HG03469 (cell line): ENCODE measurements at regions not wholly inside any gene's neighbourhood (a gene's known extent, or its start where the extent isn't known, plus 50 kb on each side); places are given as distances from the start of the nearest gene placed in this dataset.

ENCODE experiments used
- ATAC-seq: cut with Tn5 transposase; IDR thresholded peaks from one replicate; pipeline ENCODE4 v1.9.1; 2021; ENCODE audit warnings: mild to moderate bottlenecking, moderate library complexity, moderate number of reproducible peaks; ENCODE audit not compliant: unreplicated experiment

DNA sequence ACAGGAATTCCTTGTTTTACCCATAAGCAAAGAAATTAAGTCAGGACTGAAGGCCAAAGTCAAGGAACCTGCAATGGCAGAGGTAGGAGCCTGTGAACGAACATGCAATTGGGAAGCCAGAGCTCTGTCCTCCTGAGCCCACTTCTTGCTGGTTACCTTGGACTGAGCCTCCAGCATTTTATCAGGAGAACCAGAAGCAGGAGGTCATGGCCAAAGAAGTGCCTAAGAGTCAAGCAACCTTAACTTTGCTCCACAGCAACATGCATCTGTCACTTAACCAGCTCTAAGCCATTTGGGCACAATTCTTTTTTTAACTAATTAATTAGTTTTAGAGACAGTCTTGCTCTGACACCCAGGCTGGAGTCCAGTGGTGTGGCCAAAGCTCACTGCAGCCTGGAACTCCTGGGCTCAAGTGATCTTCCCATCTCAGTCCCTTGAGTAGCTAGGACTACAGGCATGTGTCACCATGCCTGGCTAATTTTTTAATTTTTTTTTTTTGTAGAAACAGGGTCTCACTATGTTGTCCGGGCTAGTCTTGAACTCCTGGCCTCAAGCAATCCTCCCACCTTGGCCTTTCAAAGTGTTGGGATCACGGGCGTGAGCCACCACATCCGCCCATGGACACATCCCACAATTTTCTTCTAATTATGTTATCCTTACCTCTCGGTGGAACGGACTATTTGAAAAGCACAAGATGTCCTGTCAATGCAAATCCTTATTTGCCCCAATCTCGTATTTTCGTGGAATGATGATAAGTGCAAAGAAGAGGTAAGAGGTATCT, 334.2 kb downstream of the CD83 start:
- ATAC-seq, result no peak

DNA sequence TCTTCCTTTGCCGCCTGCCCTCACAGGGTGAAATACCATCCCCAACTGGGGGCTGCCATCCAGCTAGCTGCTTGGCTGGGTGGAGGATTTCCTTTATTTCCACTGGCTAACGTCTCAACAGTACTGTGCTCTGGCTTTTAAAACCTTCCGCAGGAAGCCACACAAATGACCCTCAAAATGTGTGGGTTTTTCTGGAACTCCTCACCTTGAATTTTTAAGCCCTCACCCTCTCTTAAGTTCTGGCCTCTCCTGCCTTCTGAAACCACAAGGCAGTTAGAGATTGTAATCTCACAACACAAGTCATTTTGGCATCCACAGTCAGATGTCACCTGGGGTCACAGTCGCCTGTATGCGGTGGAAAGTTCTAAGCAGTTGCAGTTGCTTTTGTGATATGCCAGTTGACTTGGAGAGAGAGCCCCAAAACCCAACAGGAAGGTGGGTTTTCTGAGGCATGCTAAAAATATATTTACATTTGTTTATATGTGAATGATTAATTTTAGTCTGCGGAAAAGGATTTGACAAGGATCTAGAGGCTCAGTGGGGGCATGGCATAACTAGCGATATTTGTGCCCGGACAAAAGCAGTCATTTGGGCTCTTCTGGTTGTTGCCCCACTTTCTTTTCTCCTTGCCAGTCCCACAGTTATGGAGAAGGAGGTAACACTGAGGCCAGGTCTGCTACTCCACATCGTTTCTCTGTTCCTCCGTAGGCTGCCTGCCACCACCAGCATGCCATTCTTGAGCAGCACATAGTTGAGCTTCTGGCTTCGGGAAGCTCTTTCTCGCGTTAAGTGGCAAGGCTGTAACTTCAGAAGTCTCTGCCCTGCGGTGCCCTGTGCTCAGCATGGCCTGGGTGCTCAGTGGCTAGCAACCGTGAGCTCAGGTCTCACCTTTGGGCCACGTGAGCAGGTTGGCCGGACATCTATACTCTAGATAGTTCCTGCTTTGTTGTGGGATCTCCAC, 335.3 kb downstream of the CD83 start:
- peak; percentile 67 for ATAC-seq

DNA sequence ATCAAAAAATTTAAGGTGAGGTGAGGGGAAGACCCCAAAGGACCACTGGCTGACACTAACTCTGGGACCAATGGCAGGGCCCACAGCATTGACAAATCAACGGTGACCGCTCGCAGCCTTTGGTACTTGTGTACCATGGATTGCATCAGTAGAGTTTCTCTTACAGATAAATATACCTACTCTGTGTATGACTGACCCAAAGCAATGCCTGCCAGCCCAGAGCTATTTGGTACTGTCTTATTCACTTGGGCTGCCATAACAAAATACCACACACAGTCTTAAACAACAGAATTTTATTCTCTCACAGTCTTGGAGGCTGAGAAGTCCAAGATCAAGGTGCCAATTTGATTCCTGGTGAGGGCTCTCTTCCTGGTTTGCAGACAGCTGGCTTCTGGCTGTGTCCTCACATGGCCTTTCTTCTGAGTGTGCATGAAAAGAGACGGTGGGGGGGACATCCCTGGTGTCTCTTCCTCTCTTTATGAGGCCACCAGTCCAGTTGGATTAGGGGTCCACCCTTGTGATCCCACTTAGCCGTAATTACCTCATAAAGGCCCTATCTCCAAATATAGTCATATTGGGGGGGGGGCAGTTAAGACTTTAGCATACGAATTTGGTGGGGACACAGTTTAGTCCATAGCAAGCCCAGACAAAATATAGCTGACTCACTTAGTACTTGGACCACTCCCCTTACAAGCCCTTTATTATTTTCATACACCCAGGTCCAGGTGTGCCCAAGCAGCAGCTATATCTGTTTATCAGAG, 336.3 kb downstream of the CD83 start:
- no peak for ATAC-seq

- no peak for ATAC-seq
These were observed 336.9 kb downstream of the CD83 start for GRCh38 chr6:14454473-14454775.

- no peak for ATAC-seq
These were observed 337.9 kb downstream of the CD83 start for GRCh38 chr6:14455427-14455826.

DNA sequence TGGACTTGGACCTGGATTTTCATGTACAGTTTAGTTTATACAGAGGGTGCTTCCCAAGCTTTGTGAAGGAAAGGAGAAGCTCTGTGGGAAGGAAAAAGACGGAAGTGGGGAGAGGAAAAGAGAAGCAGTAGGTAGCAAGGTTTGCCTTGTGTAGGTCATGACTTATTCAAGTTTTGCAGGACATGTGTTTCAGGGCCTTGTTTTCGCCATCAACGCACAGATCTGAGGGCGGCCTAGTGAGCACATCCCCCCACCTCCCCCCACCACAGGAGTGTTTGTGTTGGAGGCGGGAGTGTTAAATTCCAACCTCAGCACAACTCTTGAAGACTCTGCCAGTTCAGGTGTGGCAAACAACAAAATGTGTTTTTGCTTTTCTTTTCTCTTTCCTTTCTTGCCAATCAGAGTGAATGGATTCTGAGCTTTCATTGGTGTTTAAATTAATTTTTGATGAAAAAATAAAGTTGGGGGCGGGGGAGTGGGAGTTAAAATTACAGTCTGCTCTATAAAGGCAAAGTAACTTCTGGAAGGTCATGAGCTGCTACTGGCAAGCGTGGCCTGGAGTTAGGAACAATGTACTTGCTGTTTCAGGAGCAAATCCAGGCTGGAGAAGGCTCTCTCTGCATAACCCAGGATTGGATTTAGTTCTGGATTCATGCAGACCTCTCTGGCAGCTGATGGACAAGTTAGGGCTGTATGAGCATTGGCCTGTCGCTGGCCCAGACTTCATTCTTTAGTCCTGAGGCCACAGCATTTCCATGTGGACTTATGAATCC, 338.5 kb downstream of the CD83 start:
- no peak for ATAC-seq

DNA sequence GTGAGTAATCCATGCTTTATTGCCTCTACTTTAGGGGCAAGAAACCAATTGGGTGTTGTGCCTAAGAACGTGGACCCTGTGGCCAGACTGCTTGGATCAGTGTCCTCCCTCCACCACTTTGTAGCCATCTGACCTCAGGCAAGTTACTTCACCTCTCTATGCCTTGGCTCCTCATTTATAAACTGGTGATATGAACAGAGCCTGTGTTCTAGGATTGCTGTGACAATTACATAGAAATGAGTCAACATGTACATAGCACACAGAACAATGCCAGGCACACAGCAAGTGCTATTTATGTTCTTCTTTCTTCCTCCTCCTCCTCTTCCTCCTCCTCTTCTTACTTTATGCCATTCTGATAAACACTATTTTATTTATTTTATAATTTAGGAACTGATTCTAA, 339.4 kb downstream of the CD83 start:
- ATAC-seq, result no peak

DNA sequence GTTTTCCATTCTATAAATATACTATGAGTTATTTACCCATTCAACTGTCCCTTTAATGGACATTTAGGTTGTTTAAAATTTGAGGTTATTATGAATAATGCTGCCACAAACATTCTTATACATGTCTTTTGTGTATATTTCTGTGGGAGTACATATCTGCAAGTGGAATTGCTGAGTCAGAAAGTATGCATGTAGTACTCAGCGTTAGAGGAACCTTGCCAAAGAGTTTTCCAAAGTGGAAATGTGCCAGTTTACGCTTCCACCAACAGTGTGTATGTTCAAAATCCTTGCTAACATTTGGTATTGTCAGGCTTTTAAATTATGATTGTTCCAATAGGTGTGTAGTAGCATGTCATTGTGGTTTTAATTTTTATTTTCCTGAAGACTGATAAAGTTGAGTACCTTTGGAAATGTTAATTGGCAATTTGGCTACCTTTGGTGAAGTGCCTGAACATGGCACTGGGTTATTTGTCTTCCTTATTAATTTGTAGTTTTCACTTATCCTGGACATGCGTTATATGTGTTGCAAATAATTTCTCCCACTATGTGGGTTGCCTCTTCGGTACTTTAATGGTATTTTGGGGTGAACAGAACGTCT, 341.2 kb downstream of the CD83 start:
- no peak for ATAC-seq

DNA sequence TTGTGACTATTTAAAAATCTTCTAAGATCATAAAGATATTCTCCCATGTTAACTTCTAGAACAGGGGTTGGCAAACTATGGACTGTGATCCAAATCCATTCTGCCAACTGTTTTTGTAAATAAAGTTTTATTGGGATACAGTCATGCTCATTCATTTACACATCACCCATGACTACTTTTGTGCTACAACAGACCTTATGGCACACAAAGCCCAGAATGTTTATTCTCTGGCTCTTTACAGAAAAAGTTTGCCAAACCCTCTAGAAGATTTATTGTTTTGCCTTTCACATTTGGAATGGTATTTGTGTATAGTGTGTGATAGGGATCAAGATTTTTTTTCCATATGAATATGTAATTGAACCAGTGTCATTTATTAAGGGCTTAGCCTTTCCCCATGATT, 341.7 kb downstream of the CD83 start:
- no peak for ATAC-seq

- no peak for ATAC-seq
These were observed 343.0 kb downstream of the CD83 start for GRCh38 chr6:14460556-14460955.

DNA sequence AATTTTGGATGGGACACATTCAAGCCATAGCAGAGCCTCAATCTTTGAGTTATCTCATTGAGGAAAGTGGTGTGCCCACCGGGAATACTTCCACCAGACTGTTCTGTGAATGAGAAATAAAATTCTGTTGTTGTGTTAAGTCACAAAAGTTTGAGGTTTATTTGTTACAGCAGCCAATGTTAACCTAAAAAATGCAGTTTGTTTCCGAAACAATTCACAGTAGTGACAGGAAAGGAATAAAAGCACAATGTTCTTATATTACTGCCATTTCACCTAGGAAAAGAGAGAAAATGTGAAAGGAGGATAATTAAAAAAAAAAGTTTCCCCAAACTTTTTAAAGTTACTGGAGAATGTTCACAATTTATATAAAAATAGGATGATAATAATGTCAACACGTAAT, 344.6 kb downstream of the CD83 start:
- no peak for ATAC-seq

DNA sequence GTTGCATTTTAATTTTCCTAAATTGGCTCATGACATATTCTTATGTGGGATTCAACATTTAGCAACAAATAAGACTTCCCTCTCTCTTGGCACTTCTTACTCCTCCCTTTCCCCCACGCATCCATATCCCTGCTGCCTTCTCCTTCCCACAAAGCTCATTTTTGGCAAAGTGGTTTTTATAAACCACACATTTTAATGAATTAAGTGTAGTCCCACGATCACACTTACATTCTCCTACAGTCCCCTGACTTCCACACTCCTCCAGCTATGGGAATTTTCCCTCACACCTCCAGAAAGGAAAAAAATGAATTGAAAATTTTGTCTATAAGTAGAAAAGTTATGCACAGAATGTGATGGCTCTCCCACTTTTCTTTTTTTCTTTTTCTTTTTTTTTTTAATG, 345.0 kb downstream of the CD83 start:
- no peak for ATAC-seq

DNA sequence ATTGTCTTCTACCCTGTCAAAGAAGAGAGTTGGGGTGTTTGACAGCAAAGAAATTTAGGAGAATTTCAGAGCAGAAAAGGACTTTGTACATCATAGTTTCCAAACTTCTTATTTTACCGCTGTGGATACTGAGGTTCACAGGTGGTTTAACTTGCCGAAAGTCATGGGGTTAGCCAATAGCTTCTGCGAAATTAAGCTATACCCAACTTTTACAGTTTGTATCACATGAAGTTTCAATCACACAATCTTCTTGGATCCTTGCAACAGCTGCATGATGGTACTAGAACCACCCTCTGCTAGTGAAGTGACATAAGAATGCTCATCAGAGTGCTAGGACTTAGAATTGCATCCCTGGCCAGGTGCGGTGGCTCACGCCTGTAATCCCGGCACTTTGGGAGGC, 345.5 kb downstream of the CD83 start:
- ATAC-seq, result no peak

- ATAC-seq, result no peak
These were observed 346.5 kb downstream of the CD83 start for GRCh38 chr6:14464055-14464454.

DNA sequence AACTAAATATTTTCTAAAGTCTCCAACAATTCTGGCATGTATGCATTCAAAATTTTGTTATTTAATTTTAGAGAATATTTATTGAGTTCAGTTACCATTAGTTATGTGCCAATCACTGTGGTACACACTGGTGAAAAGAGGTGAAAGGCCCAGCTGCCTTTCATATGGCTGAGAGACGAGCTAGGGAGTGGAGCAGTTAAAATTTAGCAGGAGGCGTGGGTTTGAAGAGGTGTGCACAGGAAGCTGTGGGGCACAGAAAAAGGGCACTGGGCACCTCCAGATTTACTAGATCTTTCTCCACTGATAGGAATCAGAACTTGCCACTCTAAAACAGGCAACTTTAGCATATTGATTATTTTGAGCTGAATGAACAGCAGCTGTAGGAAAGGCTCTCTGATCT, 347.1 kb downstream of the CD83 start:
- ATAC-seq, result no peak

DNA sequence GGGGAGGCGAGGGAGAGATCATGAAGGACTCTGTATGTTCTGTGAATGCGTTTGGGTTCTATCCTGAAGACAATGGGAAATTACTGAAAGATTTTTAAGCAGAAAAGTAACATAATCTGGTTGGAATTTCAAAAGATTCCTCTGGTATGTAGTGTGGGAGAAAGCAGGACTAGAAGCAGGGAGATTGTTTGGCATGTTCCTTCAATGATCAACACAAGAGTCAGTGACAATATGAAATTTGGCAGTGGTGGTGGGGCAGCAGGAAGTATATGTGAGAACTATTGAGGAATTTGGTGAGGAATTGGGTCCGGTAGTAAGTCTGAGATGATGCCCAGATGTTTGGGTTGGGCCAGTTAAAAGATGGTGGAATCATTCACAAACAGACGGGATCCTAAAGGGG, 348.7 kb downstream of the CD83 start:
- no peak for ATAC-seq

- ATAC-seq, result no peak
These were observed 350.0 kb downstream of the CD83 start for GRCh38 chr6:14467591-14467990.

GRCh38 chr6:14468647-14469321, 351.2 kb downstream of the CD83 start:
- no peak for ATAC-seq

DNA sequence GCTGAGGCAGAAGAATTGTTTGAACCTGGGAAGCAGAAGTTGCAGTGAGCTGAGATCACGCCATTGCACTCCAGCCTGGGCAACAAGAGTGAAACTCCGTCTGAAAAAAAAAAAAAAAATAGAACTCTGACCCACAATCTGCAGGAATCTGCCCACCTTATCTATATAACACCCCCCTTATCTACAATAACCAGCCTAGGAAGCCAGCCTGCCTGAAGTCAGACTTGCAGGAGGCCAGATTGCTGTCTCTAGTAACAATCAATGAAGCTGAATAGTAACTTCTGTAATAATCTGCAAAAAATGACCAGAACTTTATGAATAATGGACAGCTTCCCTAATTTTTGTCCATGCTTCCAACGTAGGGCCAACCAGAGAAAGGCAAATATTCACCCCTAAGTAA, 352.5 kb downstream of the CD83 start:
- no peak for ATAC-seq

GRCh38 chr6:14470671-14471070, 353.1 kb downstream of the CD83 start:
- ATAC-seq, result no peak
